ENCODE measurements at regions not wholly inside any gene's neighbourhood (a gene's known extent, or its start where the extent isn't known, plus 50 kb on each side); places are given as distances from the start of the nearest gene placed in this dataset.

DNA sequence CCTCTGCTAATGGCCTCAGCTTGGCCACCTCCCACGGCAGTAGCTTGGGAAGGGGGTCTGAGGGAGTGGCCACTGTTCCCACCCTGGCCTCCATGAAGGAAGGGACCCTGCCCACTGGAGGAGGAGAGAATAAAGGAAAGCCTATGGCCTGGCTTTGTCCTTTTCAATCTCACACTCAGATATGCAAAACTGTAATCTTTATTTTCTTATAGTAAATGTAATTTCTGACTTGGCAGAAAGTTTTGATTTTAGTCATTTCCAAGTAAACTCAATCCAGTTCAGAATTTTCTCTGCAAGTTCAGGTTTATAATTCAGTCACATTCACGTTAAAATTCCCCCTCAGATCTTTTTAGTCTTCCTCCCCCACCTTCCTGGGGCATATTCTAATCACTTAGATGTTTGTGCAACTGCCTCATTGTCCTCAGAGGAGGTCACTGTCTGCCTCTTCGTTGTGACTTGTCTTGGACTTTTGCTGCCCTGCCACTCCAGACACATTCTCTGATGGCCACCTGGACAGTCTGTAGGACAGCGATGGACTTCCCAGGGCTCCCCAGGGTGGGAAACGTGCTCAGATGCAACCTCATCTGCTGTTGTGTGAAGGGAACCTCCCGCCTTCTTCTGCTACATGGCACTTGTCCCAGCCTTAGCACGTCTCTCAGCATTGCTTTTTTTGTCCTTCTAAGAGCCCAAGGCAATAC is 222.8 kb upstream of the TBL1XR1 start:
- no peak for TF ChIP-seq CTCF (IDR thresholded peaks at IDR 0.05 in 8 of 11, conservative IDR thresholded peaks at IDR 0.05 in 3 of 11)
- no peak for TF ChIP-seq POLR2AphosphoS5 (IDR thresholded peaks at IDR 0.05)

Data from spleen (tissue), 7 donors.